WTC11 (cell line): ENCODE measurements at regions not wholly inside any gene's neighbourhood (a gene's known extent, or its start where the extent isn't known, plus 50 kb on each side); places are given as distances from the start of the nearest gene placed in this dataset.

Experiments used
- ATAC-seq: fragments of 200-7000 bp; cut with Tn5 transposase; 2 replicates; pipeline ENCODE4 v1.10.0; 2021; ENCODE audit warnings: mild to moderate bottlenecking, moderate library complexity
- CTCF ChIA-PET: fragments of 300-600 bp; sonication (Branson Sonifier 250); formaldehyde crosslinking; loops from one replicate; lab custom pipeline; 2021; ENCODE audit warnings: antibody characterized with exemption; lab: Charles Lee
- POLR2A ChIA-PET: fragments of 350-600 bp; sonication (Branson Sonifier 250); formaldehyde crosslinking; loops from one replicate; lab custom pipeline; 2021; ENCODE audit warnings: antibody characterized with exemption; lab: Charles Lee
- DNase-seq: peaks from one replicate; pipeline ENCODE4 v3.0.0; 2021; ENCODE audit warnings: low spot score
- H3K27ac Mint-ChIP-seq: 2 replicates; pipeline ENCODE4 v1.8.0; 2021; ENCODE audit warnings: mixed read lengths
- H3K27me3 Mint-ChIP-seq: 2 replicates; pipeline ENCODE4 v1.8.0; 2021; ENCODE audit warnings: low read depth, mild to moderate bottlenecking, moderate library complexity, mixed read lengths
- H3K36me3 Mint-ChIP-seq: 2 replicates; pipeline ENCODE4 v1.8.0; 2021; ENCODE audit warnings: mixed read lengths
- H3K4me1 Mint-ChIP-seq: 2 replicates; pipeline ENCODE4 v1.8.0; 2022; ENCODE audit warnings: mixed read lengths
- H3K4me3 Mint-ChIP-seq: 2 replicates; pipeline ENCODE4 v1.8.0; 2021; ENCODE audit warnings: mild to moderate bottlenecking, moderate library complexity, mixed read lengths
- H3K9me3 Mint-ChIP-seq: 2 replicates; pipeline ENCODE4 v1.8.0; 2021; ENCODE audit warnings: mixed read lengths
- ATF1 ChIP-seq: sonication (generic); formaldehyde crosslinking; IDR thresholded peaks from 2 replicates; pipeline ENCODE4 v1.8.1; 2023; ENCODE audit warnings: mild to moderate bottlenecking, moderate library complexity, missing genetic modification reagents
- CBFB ChIP-seq: sonication (generic); formaldehyde crosslinking; IDR thresholded peaks from 2 replicates; pipeline ENCODE4 v1.8.1; 2022; ENCODE audit warnings: mild to moderate bottlenecking, low read depth, missing genetic modification reagents
- CREB1 ChIP-seq: sonication (generic); formaldehyde crosslinking; IDR thresholded peaks from 2 replicates; pipeline ENCODE4 v1.8.0; 2023; ENCODE audit warnings: mild to moderate bottlenecking, missing genetic modification reagents
- E2F1 ChIP-seq: sonication (generic); formaldehyde crosslinking; IDR thresholded peaks from 2 replicates; pipeline ENCODE4 v1.8.0; 2022; ENCODE audit warnings: mild to moderate bottlenecking, missing genetic modification reagents
- EMX1 ChIP-seq: fragments of 250-450 bp; sonication (Bioruptor Pico); IDR thresholded peaks from 2 replicates; pipeline ENCODE4 v1.8.0; 2021; ENCODE audit warnings: mild to moderate bottlenecking
- ESRRA ChIP-seq: sonication (generic); formaldehyde crosslinking; IDR thresholded peaks from 2 replicates; pipeline ENCODE4 v1.8.1; 2022; ENCODE audit warnings: mild to moderate bottlenecking, missing genetic modification reagents, borderline replicate concordance
- GRHL2 ChIP-seq: fragments of 250-450 bp; sonication (Bioruptor Pico); IDR thresholded peaks from 2 replicates; pipeline ENCODE4 v1.8.0; 2022; ENCODE audit warnings: mild to moderate bottlenecking, moderate library complexity; ENCODE audit not compliant: insufficient replicate concordance, severe bottlenecking
- MXD4 ChIP-seq: fragments of 250-450 bp; sonication (Bioruptor Pico); IDR thresholded peaks from 2 replicates; pipeline ENCODE4 v1.8.0; 2021; ENCODE audit warnings: mild to moderate bottlenecking, moderate library complexity, borderline replicate concordance
- MYBL2 ChIP-seq: sonication (generic); formaldehyde crosslinking; IDR thresholded peaks from 2 replicates; pipeline ENCODE4 v1.8.1; 2023; ENCODE audit warnings: mild to moderate bottlenecking, moderate library complexity, missing genetic modification reagents
- NFATC4 ChIP-seq: fragments of 250-450 bp; sonication (Bioruptor Pico); IDR thresholded peaks from 2 replicates; pipeline ENCODE4 v1.9.0; 2021; ENCODE audit warnings: mild to moderate bottlenecking
- NFYB ChIP-seq: sonication (generic); formaldehyde crosslinking; conservative IDR thresholded peaks from 2 replicates; pipeline ENCODE4 v1.8.0; 2022; ENCODE audit warnings: low read depth, missing genetic modification reagents
- NR1H2 ChIP-seq: sonication (generic); formaldehyde crosslinking; IDR thresholded peaks from 2 replicates; pipeline ENCODE4 v1.9.0; 2021; ENCODE audit warnings: mild to moderate bottlenecking, moderate library complexity, missing genetic modification reagents
- NR2C2 ChIP-seq: sonication (generic); formaldehyde crosslinking; IDR thresholded peaks from 2 replicates; pipeline ENCODE4 v1.8.0; 2022; ENCODE audit warnings: mild to moderate bottlenecking, missing genetic modification reagents
- NR3C1 ChIP-seq: sonication (generic); formaldehyde crosslinking; conservative IDR thresholded peaks from 2 replicates; pipeline ENCODE4 v1.8.1; 2023; ENCODE audit warnings: low read depth, mild to moderate bottlenecking, missing genetic modification reagents
- RELA ChIP-seq: sonication (generic); formaldehyde crosslinking; IDR thresholded peaks from 2 replicates; pipeline ENCODE4 v1.8.1; 2022; ENCODE audit warnings: missing genetic modification reagents, mild to moderate bottlenecking, borderline replicate concordance
- SMAD4 ChIP-seq: sonication (generic); formaldehyde crosslinking; IDR thresholded peaks from 2 replicates; pipeline ENCODE4 v1.8.0; 2022; ENCODE audit warnings: mild to moderate bottlenecking, missing genetic modification reagents
- SOX15 ChIP-seq: fragments of 250-450 bp; sonication (Bioruptor Pico); IDR thresholded peaks from 2 replicates; pipeline ENCODE4 v1.9.0; 2021; ENCODE audit warnings: mild to moderate bottlenecking
- TEAD1 ChIP-seq: sonication (generic); formaldehyde crosslinking; IDR thresholded peaks from 2 replicates; pipeline ENCODE4 v1.8.0; 2022; ENCODE audit warnings: mild to moderate bottlenecking, missing genetic modification reagents
- TEAD4 ChIP-seq: sonication (generic); formaldehyde crosslinking; IDR thresholded peaks from 2 replicates; pipeline ENCODE4 v1.8.0; 2022; ENCODE audit warnings: mild to moderate bottlenecking, missing genetic modification reagents
- ZNF263 ChIP-seq: sonication (generic); formaldehyde crosslinking; IDR thresholded peaks from 2 replicates; pipeline ENCODE4 v1.8.1; 2022; ENCODE audit warnings: low read depth, mild to moderate bottlenecking, moderate library complexity, missing genetic modification reagents
- ZNF396 ChIP-seq: fragments of 250-450 bp; sonication (Bioruptor Pico); IDR thresholded peaks from 2 replicates; pipeline ENCODE4 v1.8.0; 2021; ENCODE audit warnings: mild to moderate bottlenecking, moderate library complexity, borderline replicate concordance
- ZNF512 ChIP-seq: sonication (generic); formaldehyde crosslinking; IDR thresholded peaks from 2 replicates; pipeline ENCODE4 v1.8.1; 2022; ENCODE audit warnings: missing genetic modification reagents, borderline replicate concordance

GRCh38 chr12:102753802-102754201 is 163.2 kb downstream of the PAH start:
- no peak overlapping the region for H3K27ac Mint-ChIP-seq
- peaks cover 8% of the 10 kb centered on the region for H3K4me1 Mint-ChIP-seq
- no peaks in the 10 kb centered on the region for H3K36me3 Mint-ChIP-seq
- DNase-seq: no peak
- CTCF ChIA-PET: interaction anchor here (1.1 kb wide), 1 partner anchor 57 kb away, joined by 3 read pairs; no protein-coding TSS in a partner anchor
- ATAC-seq: no peak
- no peak for TF ChIP-seq NFATC4
- TF ChIP-seq CREB1: no peak
- TF ChIP-seq, all 79 proteins: peak for 0
- H3K9me3 Mint-ChIP-seq: no peaks in the 10 kb centered on the region
- H3K4me3 Mint-ChIP-seq: no peak overlapping the region
- POLR2A ChIA-PET: no interaction called here
- no peaks in the 10 kb centered on the region for H3K27me3 Mint-ChIP-seq

- Mint-ChIP-seq H3K4me3 (no peak overlapping the region), H3K27ac (no peak overlapping the region), H3K4me1 (no peaks in the 10 kb centered on the region), H3K9me3 (peaks cover 5% of the 10 kb centered on the region), H3K36me3 (no peaks in the 10 kb centered on the region), H3K27me3 (no peaks in the 10 kb centered on the region)
- DNase-seq (no peak), ATAC-seq (no peak)
- CTCF ChIA-PET: no interaction called here
- TF ChIP-seq ZNF512: no peak
- POLR2A ChIA-PET: no interaction called here
Measured at GRCh38 chr12:102748704-102749103, 168.3 kb downstream of the PAH start.

- ATAC-seq (no peak), DNase-seq (no peak)
- H3K4me3 Mint-ChIP-seq: no peak overlapping the region
- H3K36me3 Mint-ChIP-seq: no peaks in the 10 kb centered on the region
- ChIA-PET CTCF (interaction anchor here (0.6 kb wide), 1 partner anchor 844 kb away, joined by 3 read pairs; no protein-coding TSS in a partner anchor), POLR2A (no interaction called here)
- no peak for TF ChIP-seq NR3C1 (CRISPR knock-in tag)
- TF ChIP-seq EMX1 (CRISPR knock-in tag): no peak
- TF ChIP-seq MXD4 (CRISPR knock-in tag): no peak
- TF ChIP-seq MYBL2: no peak
- TF ChIP-seq SMAD4: no peak
- no peak for TF ChIP-seq ZNF396 (CRISPR knock-in tag)
- no peak for TF ChIP-seq ESRRA (CRISPR knock-in tag)
- no peak for TF ChIP-seq NFYB (CRISPR knock-in tag)
- TF ChIP-seq SOX15: no peak
- no peak for TF ChIP-seq NR2C2
- no peak for TF ChIP-seq CBFB (CRISPR knock-in tag)
- TF ChIP-seq RELA: no peak
- no peak for TF ChIP-seq ZNF263 (CRISPR knock-in tag)
- no peak for TF ChIP-seq GRHL2 (CRISPR knock-in tag)
- no peak for TF ChIP-seq ATF1 (CRISPR knock-in tag)
- TF ChIP-seq NR1H2 (CRISPR knock-in tag): no peak
- TF ChIP-seq E2F1: no peak
- TF ChIP-seq TEAD4 (CRISPR knock-in tag): no peak
- TF ChIP-seq TEAD1: no peak
- peaks cover 5% of the 10 kb centered on the region for H3K9me3 Mint-ChIP-seq
- no peak overlapping the region for H3K27ac Mint-ChIP-seq
- H3K27me3 Mint-ChIP-seq: no peaks in the 10 kb centered on the region
- no peaks in the 10 kb centered on the region for H3K4me1 Mint-ChIP-seq
Measured at GRCh38 chr12:102746963-102747362, 170.1 kb downstream of the PAH start.
